Stimulated activated CD8-positive, alpha-beta memory T cell treated with anti-CD3 and anti-CD28 coated beads, Interleukin-15, amount 100 ng/mL, for 24 hours (primary cell): ENCODE measurements at regions not wholly inside any gene's neighbourhood (a gene's known extent, or its start where the extent isn't known, plus 50 kb on each side); places are given as distances from the start of the nearest gene placed in this dataset.
"Not testable (repeated sequence)": the region's sequence is repeated elsewhere in the genome, so short reads cannot be mapped to it uniquely, and the experiment has no call there.

Experiments used
- DNase-seq: peaks from one replicate; pipeline ENCODE4 v3.0.0-alpha.2; 2020; ENCODE audit warnings: low read depth

GRCh38 chr3:194249323-194250097 lies 101.6 kb downstream of the CPN2 start:
- no peak for DNase-seq

GRCh38 chr3:194250098-194251002 lies 100.8 kb downstream of the CPN2 start:
- DNase-seq: no peak

- DNase-seq: no peak
Observed at GRCh38 chr3:194251007-194251406, 100.1 kb downstream of the CPN2 start.

GRCh38 chr3:194251461-194251860 lies 99.7 kb downstream of the CPN2 start:
- DNase-seq: no peak

GRCh38 chr3:194251891-194252560 lies 99.1 kb downstream of the CPN2 start:
- DNase-seq: no peak

- no peak for DNase-seq
Observed at GRCh38 chr3:194253270-194253669, 97.9 kb downstream of the CPN2 start.

- DNase-seq: no peak
Observed at GRCh38 chr3:194254040-194254439, 97.1 kb downstream of the CPN2 start.

GRCh38 chr3:194255252-194256039 lies 95.7 kb downstream of the CPN2 start:
- peak; percentile 14 for DNase-seq

GRCh38 chr3:194256040-194256945 lies 94.8 kb downstream of the CPN2 start:
- no peak for DNase-seq

GRCh38 chr3:194257151-194257621 lies 93.9 kb downstream of the CPN2 start:
- DNase-seq: no peak

GRCh38 chr3:194257916-194258668 lies 93.0 kb downstream of the CPN2 start:
- no peak for DNase-seq

GRCh38 chr3:194259982-194260766 lies 91.0 kb downstream of the CPN2 start:
- no peak for DNase-seq

- no peak for DNase-seq
Observed at GRCh38 chr3:194261581-194262063, 89.5 kb downstream of the CPN2 start.

- no peak for DNase-seq
Observed at GRCh38 chr3:194262176-194262924, 88.8 kb downstream of the CPN2 start.

GRCh38 chr3:194262925-194263305 lies 88.2 kb downstream of the CPN2 start:
- DNase-seq: no peak

GRCh38 chr3:194264631-194265504 lies 86.3 kb downstream of the CPN2 start:
- not testable (repeated sequence) for DNase-seq

GRCh38 chr3:194265505-194265892 lies 85.6 kb downstream of the CPN2 start:
- no peak for DNase-seq
